AG09309 (cell line): ENCODE measurements at regions not wholly inside any gene's neighbourhood (a gene's known extent, or its start where the extent isn't known, plus 50 kb on each side); places are given as distances from the start of the nearest gene placed in this dataset.

ENCODE experiments used
- DNase-seq: peaks from one replicate; pipeline ENCODE4 v3.0.0-alpha.2; 2010; ENCODE audit warnings: low read depth
- H3K4me3 ChIP-seq: 2 replicates; pipeline ENCODE4 v1.5.1; 2011; ENCODE audit warnings: mild to moderate bottlenecking, low read depth, low read length, moderate library complexity; ENCODE audit not compliant: control insufficient read depth
- TF ChIP-seq, protein P1 (sequence below): IDR thresholded peaks from 2 replicates; pipeline ENCODE4 v1.5.1; 2011; ENCODE audit warnings: mild to moderate bottlenecking, low read depth, low read length, inconsistent platforms; ENCODE audit not compliant: insufficient read depth, control insufficient read depth; ENCODE audit errors: missing control alignments

DNA sequence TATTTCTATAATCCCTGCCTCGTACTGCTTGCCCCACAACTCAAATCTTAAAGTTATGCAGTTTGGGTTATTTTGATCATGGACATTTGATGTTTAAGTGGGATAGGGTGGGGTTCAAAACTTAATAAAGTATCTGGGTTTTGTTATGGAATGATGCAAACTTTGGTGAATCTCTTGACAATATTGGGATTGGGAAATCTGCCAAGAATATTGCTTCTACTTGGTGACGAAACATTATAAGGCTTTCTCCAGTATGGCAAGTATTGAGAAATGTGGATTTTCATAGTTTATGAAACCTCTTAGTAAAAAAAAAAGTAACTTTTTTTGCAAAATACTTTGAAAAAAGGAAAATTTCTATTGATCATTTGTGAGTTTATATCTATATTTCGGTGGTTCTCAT lies 130.8 kb upstream of the SFRP2 start:
- DNase-seq = no peak
- TF ChIP-seq, protein P1, sequence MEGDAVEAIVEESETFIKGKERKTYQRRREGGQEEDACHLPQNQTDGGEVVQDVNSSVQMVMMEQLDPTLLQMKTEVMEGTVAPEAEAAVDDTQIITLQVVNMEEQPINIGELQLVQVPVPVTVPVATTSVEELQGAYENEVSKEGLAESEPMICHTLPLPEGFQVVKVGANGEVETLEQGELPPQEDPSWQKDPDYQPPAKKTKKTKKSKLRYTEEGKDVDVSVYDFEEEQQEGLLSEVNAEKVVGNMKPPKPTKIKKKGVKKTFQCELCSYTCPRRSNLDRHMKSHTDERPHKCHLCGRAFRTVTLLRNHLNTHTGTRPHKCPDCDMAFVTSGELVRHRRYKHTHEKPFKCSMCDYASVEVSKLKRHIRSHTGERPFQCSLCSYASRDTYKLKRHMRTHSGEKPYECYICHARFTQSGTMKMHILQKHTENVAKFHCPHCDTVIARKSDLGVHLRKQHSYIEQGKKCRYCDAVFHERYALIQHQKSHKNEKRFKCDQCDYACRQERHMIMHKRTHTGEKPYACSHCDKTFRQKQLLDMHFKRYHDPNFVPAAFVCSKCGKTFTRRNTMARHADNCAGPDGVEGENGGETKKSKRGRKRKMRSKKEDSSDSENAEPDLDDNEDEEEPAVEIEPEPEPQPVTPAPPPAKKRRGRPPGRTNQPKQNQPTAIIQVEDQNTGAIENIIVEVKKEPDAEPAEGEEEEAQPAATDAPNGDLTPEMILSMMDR = no peak
- no peak overlapping the region for H3K4me3 ChIP-seq

DNA sequence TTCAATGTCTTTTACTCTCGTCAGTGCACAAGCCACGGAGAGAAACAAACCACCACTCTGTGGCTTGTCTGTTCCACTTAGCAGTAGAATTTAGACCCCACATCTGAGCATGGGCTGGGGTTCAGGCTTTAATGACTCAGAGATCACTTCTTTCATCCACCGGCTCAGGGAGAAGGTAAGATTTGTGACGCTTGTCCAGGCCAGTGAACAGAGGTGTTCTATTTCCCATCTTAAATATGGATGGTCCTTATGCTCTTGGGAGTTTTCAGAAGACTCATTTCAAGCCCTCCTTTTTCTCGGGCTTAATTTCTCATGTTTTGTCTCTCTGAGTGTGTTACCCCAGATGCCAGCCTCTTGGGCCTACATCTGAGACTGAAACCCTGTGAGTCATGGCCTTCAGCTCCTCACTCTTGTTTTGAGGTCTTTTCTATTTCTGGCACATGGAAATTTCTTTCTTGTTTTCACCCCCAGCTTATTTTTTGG lies 127.4 kb upstream of the SFRP2 start:
- TF ChIP-seq, protein P1 = no peak
- no peak for DNase-seq
- no peak overlapping the region for H3K4me3 ChIP-seq

DNA sequence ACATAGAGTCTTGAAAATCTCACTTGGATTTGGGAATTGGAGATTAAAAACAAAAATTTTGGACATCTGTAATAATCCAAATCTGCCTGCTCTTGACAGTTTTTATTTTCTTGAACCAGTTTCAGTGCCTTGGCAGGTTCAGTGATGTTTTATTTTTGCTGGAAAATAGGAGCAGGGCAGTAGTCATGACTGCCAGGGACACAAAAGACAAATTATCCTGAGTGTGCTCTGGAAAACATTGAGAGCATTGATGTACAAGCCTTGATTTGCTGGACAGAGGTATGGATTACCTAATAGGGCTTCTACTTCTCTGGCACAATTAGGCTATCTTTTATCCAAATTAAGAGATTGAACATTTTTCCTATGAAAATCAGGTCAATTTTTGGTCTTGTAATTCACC lies 123.4 kb upstream of the SFRP2 start:
- TF ChIP-seq, protein P1 = no peak
- no peak overlapping the region for H3K4me3 ChIP-seq
- DNase-seq = no peak

DNA sequence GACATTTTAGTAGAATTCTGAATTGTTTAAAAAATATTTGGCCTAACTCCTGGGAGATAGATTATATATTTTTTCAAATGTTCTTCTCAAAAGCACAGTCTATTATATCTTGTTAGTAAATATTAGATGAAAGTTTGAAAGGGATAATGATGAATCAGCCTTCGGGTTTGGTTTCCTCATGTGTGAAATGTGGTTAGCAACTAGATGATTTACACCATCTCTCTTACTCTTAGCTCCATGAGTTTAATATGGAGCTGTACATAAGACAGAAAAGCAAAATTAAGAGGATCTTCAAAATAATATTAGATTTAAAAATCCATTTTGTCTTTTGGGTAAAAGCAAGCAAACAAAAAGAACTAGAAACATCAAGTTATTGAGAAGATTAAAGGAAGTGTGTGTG lies 120.8 kb upstream of the SFRP2 start:
- TF ChIP-seq, protein P1 = no peak

DNA sequence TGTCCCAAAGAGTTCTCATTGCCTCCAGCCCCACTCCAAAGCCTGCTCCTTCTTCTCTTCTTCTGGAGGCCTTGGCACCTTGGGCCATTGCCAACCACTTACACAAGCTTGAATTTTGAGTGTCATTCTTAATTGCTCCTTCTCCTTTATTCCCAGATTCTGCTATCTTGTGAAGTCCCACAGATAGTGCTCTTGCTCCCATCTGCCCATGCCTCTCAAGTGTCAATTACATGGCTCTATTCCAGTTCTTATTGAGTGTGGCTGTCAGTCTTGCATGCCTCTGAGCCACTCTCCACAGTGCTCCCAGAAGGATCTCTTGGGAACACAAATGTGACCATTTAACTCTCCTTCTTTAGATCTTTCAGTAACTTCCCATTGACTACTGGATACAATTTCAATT lies 117.3 kb upstream of the SFRP2 start:
- no peak for DNase-seq
- TF ChIP-seq, protein P1 = no peak
- H3K4me3 ChIP-seq = no peak overlapping the region

More for the DNA sequence above, 120.8 kb upstream of the SFRP2 start:
- DNase-seq = no peak
- H3K4me3 ChIP-seq = no peak overlapping the region

DNA sequence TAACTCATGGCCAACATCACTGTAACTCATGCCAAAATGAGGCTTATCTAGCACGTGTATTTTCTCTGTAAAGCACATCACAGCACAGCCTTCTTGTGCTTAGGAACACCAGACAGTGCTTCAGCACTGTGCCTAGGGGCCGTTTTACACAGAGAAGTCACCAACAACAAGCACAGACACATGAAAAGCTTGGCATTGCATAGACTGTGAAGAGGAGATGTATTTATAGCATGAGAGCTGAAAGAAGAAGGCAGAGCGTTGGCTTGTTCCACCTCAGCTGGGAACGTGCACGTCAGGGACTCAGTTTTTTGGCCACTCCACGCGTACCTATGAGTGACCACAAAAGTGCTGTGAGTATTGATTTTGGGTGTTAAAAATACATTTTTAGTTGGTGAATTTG lies 116.3 kb upstream of the SFRP2 start:
- TF ChIP-seq, protein P1 = no peak
- no peak overlapping the region for H3K4me3 ChIP-seq
- no peak for DNase-seq

DNA sequence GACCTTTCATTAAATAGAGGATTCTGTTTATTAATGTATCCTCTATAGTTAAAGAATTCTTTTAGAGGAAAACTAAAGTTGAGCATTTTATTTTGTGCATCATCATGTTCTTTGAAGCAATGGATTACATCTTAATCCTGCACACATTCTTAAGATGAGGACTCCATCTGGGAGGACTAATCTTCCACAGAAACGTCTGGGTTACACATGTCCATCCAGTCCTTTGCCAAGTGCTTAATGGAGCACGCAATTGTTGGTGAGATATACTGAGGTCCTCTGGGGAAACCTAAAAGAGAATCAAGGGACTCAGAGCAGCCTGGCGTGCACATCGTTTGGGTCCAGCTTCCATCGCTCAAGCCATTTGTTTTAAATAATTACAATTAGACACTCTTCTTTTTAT lies 115.1 kb upstream of the SFRP2 start:
- no peak overlapping the region for H3K4me3 ChIP-seq
- TF ChIP-seq, protein P1 = no peak
- no peak for DNase-seq
